ENCODE measurements at regions not wholly inside any gene's neighbourhood (a gene's known extent, or its start where the extent isn't known, plus 50 kb on each side); places are given as distances from the start of the nearest gene placed in this dataset.

DNA sequence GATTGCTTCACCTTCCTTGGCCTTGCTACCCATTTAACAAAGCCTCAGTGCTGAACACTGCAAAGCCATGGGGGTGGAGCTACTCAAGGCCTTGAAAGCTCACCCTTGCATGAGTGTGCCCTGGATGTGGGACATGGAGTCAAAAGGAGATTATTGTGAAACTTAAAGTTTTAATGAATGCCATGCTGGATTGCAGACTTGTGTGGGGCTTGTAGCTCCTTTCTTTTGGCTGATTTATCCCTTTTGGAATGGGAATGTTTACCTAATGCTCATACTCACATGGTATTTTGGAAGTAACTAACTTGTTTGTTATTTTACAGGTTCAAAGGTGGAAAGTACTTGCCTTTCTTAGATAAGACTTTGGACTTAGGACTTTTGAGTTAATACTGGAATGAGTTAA is 538.5 kb upstream of the NECTIN3 start:
- no peak for DNase-seq (ENCODE audit: low spot score)
- intact Hi-C loops (cut with DNase I): no loop called here

DNA sequence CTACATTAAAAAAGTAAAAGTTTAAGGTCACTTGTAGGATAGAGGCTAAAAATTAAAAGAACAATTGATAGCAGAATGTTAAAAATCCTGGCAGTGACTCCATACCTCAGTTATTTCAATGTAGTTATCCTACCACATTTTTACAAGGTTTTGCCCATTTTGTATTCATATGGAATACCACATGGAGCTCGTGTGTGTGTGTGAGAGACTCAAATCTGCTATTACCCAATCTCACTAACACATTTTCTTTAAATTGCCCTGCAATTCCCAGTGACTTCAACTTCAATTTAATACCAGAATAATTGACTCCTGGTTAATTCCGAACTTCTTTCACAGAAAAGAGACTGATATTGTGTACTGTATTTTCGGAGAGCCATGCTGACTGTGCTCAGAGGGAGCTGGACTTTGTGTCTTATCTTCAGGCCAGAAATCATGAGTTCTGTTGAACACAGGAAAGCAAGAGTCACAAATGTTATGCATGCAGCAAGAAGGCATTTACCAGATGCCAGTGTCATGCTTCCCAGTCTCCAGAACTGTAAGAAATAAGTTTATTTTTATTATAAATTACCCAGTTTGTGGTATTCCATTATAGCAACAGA is 529.0 kb upstream of the NECTIN3 start:
- intact Hi-C loops (cut with DNase I): no loop called here
- DNase-seq (ENCODE audit: low spot score): no peak

DNA sequence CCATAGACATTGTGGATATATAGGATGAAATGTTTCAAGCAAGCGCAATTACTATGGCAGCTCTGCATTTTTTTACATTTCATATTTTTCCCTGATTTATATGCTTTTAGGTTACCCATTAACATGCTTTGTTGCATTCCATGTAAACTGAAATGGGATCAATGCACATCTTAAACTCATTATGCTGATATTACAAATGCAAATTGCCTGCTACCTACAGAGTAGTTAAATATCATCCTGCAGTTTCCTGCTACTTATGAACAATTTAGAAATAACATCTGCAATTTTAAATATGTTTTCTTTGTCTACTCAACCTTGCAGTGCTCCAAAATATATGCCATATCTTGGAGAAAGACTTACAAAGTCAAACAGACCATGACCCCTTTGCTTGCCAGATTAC is 526.9 kb upstream of the NECTIN3 start:
- DNase-seq (ENCODE audit: low spot score): no peak
- intact Hi-C loops (cut with DNase I): no loop called here

DNA sequence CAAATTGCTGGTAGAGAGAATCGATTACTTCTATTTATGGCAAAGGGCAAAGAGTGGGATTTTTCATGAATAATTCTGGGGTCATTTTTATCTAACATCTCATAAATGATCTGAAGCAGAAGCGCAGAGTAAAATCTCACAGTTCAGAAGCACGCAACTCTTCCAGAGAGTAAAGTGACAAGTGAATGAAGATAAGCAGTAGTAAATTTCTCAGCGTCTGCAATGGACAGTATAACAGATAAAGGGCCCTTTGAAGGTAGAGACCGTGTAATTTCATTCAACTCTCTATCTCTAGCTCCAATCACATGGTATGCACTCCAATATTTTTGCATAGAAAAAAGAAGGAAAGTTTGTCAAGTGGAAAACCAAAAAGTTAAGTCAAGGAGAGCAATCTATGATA is 521.1 kb upstream of the NECTIN3 start:
- DNase-seq (ENCODE audit: low spot score): no peak
- intact Hi-C loops (cut with DNase I): no loop called here

DNA sequence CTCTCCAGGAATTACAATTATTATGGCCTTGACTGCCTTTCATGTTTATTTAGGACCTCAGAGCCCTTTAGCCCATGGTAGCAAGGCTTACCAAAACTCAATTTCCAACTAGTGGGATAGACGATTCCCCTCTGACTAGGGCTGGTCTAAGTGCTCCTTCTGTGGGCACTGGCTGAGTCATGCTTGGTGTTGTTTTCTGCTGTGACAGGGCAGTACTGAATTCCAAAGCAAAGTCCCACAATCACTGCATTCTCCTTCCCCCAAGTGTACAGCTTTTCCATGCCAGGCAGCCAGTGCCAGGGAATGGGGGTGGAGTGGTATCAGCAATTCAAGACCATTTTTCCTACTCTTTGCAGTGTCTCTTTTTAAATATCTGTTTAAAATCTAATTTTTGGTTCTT is 509.0 kb upstream of the NECTIN3 start:
- intact Hi-C loops (cut with DNase I): no loop called here
- DNase-seq (ENCODE audit: low spot score): no peak

DNA sequence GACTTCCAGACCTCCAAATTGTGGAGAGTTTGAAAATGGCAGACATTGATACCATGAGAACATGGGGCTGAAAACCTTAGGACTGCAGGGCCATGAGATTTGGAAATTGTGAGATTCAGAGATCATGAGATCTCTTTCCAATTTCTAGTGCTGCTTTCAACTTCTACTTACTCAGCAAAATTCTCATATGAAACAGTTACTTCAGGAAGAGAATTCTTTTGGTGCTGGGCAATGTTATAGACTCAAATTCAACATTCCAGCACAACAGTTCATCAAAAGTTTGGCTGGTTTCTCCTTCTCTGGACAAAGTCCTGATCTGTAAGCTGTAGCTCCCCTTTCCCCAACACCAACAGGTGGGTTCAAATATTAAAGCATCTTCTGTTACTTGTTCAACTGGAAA is 506.9 kb upstream of the NECTIN3 start:
- no peak for DNase-seq (ENCODE audit: low spot score)
- intact Hi-C loops (cut with DNase I): no loop called here

DNA sequence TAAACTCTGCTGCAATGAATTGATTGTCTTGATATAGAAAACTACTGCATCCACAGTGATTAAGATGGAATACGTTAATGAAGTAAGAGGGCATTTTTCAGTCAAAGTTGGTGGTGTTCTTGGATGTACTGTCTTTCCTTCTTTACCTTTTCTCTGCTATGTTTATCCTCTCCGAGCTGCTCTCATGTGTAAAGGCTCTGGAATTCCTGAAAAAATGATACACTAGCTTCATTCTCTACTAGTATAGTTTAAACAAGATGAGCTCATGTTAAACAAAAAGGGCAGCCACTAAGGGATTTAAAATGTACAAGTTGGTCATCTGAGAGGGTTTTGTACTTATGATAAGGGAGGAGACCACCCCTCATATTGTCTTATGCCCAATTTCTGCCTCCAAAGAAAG is 504.6 kb upstream of the NECTIN3 start:
- intact Hi-C loops (cut with DNase I): no loop called here
- DNase-seq (ENCODE audit: low spot score): no peak

DNA sequence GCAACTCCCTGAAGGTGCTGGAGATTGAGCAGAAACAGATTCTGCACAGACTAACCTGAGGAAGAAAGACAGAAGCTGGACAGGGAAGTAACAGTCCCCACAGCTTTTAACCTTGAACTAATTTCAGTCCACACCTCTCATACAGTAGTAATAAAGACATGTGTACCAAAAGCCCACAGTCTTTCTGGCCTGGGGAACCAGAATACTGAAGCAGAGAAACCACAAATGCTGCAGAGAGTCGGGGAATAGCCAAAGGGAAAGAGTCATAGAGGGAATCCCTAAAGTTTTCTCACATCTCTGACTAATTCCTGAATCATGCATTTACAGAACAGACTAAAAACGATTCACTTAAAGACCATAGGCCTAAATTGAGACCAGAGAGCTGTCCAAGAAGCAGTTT is 503.4 kb upstream of the NECTIN3 start:
- DNase-seq (ENCODE audit: low spot score): no peak
- intact Hi-C loops (cut with DNase I): no loop called here

DNA sequence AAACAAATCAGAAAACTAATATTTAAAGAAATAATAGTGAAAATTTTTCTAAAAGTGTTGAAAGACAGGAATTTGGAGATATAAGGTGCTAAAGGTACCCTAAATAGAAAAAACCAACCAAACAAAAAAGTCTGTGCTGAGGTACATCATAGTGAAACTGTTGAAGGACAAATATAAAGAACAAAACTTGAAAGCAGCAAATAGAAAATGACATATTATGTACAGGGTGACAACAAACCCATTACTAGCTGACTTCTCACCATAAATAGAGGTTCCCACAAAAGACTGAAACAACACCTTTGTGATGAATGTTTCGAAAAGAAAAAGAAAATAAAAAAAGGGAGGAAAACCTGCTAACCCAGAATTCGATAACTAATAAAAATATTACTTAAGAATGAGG is 502.5 kb upstream of the NECTIN3 start:
- DNase-seq (ENCODE audit: low spot score): no peak
- intact Hi-C loops (cut with DNase I): no loop called here

DNA sequence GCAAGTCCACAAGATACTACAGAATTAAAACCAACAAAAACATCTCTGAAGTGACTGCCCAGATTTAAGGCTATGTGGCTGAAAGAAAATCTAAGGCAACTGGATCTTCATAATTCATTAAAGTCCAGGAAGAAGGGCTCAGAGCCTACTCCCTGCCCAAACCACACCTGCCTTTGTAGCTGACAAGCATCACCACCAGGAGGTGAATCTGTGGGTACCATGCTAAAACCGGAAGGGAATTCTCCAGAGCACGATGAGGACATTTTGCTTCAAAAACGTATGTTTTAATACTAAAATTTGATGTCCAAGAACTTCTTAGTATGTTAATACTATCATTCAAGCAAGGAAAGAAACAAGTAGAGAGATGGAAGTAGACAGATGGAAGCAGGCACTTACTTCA is 495.9 kb upstream of the NECTIN3 start:
- DNase-seq (ENCODE audit: low spot score): no peak
- intact Hi-C loops (cut with DNase I): no loop called here

DNA sequence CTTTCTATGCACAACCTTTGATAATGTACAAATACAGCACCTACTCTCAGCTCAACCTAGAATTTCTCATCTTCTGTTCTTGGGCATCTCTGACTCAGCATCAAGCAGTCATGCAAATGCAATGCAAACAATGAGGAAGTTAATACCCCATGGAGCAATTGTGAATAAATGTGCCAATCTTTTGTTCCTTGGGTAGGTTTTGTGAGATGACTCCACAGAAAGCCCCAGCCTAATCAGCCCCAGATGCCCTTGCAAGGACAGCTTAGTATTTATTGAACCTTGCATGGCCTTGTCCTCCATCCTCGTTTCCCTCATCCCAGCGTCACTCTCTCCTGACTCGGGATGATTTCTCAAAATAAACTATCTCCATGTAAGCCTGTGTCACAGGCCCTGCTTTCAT is 494.7 kb upstream of the NECTIN3 start:
- DNase-seq (ENCODE audit: low spot score): no peak
- intact Hi-C loops (cut with DNase I): no loop called here

DNA sequence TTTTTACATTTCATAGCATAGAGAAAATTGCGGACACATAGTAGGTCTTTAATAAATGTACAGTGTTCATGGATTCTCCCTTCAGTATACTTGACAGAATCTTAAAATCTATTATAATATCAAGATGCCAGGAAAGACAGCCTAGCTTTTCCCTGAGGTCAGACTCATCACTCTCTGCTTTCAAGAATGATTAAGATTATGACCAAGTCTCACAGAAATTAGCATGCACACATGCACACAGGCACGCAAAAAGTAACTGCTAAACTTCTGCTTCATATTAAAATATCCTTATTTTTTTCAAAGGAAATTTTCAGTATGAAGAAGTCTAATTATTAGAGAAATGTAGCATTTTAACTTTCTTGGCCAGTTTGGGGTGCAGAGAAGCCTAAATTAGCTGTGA is 493.8 kb upstream of the NECTIN3 start:
- DNase-seq (ENCODE audit: low spot score): no peak
- intact Hi-C loops (cut with DNase I): no loop called here

DNA sequence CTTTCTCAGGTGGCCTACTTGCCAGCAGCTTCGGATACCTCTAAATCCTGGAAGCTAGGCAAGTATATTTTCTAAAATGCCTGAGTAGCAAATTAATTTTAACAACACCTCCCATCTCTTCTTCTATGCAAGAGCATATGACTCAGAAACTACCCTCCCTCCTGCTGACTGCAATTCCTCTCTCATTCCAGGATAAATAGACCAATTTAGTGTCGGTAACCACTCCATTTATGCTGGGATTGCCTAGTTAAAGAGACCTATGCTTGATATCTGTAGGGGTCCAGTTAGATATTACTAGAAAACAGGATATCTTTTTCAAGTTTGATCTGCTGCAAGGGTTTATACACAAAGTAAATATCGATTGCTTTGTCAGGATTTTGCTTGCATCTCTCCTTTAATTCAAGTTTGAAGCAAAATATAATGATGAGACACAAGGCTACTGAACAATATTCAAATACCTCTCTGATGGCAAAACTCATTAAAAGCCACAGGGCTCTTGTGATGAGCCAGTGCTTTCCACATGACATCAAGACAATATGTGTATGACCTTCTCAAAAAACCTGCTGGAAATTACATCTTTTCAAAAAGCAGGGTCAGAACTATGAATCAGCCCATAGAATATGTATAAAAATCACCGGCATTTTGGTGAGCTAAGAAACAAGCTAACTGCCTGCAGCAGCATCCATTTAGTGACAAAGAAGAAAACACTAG is 491.6 kb upstream of the NECTIN3 start:
- no peak for DNase-seq (ENCODE audit: low spot score)
- intact Hi-C loops (cut with DNase I): no loop called here

DNA sequence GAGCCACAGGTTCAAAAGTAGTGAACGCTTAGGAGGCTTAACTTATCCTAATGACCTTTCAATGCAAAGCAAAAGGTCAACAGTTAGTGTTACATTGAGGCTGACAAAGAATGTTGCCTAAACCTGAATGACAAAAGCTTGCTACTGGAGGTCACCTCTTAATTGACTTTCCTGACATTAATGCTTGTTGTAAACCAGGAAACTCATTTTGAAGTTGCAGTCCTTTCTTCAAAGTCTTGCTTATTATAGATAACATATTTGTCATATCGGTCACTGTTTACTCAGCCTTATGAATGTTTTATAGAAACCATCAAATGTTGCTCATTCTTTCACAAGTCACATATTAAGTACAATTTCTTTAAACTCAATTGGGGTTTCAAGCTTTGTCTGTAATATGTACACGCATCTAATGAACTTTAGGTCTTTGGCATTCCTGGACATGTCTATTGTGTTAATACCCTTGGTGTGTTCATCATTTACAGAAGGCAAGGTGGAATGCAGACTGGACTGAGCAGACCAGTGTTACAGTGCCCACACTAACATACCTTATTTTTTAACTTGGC is 488.2 kb upstream of the NECTIN3 start:
- no peak for DNase-seq (ENCODE audit: low spot score)
- intact Hi-C loops (cut with DNase I): no loop called here

DNA sequence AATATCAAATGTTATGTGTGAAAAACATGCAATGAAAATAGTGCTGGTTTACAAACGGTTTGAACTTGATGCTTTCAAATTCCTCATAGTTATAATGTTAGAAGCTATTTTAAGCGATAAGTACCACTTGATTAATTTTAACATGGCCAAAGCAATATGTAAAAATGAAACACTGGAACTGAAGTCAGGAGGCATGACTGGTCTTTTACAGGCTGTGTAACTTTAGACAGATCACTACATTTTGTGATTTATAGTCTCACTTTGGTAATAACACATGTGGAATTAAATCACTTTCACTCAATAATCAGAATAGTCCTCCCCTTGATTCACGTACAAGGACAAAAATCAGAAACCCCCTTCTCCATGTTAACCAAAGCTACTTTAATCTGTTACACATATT is 482.7 kb upstream of the NECTIN3 start:
- intact Hi-C loops (cut with DNase I): no loop called here
- no peak for DNase-seq (ENCODE audit: low spot score)

DNA sequence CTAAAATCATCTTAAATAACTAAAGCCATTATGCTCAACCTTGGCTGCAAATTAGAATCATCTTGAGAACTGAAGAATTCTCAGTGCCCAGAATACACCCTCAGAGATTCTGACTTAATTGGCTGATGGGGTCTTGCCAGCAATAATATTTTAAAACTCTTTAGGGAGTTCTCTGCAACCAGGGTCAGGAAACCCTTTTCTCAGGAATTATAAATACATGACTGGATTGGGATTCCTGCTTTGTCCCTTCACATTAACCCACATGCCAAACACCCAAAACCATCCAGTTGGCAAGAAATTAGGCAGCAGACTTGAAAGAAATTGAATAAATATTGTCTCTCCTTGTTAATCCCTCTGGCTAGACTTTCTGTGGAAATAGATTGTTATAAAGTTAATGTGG is 482.3 kb upstream of the NECTIN3 start:
- intact Hi-C loops (cut with DNase I): no loop called here
- DNase-seq (ENCODE audit: low spot score): no peak

DNA sequence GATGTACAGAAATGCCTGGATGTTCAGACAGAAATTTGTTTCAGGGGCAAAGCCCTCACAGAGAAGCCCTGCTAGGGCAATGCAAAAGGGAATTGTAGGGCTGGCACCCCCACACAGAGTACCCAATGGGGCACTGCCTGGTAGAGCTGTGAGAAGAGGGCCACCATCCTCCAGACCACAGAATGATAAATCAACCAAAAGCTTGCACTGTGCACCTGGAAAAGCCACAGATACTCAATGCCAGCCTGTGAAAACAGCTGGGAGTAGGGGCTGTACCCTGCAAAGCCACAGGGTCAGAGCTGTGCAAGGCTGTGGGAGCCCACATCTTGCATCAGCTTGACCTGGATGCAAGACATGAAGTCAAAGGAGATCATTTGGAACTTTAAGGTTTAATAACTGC is 477.9 kb upstream of the NECTIN3 start:
- no peak for DNase-seq (ENCODE audit: low spot score)
- intact Hi-C loops (cut with DNase I): no loop called here

DNA sequence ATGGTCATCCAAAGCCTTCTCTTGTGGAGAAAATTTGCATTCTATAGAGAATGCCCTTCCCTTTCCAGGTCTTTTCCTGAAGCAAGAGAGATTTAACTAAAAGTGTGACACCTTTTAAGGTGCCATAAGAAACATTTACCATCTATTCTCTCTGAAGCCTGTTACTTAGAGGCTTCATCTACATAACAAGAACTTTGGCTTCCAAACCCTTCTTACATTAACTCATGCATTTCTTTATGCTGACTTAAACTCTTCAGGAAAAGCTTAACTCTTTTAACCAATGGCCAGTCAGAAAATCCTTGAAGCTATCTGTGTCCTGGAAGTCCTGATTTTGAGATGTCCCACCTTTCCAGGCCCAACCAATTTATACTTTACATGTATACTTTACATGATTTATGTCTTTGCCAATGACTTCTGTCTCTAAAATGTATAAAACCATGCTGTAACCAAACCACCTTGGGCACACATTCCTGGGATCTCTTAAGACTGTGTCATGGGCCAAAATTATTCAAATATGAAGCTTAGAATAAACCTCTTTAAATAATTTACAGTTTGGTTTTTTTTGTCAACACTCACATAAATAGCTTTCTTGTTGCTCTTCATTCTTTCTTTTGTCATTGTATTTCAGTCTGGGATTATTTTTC is 472.6 kb upstream of the NECTIN3 start:
- intact Hi-C loops (cut with DNase I): no loop called here
- no peak for DNase-seq (ENCODE audit: low spot score)

DNA sequence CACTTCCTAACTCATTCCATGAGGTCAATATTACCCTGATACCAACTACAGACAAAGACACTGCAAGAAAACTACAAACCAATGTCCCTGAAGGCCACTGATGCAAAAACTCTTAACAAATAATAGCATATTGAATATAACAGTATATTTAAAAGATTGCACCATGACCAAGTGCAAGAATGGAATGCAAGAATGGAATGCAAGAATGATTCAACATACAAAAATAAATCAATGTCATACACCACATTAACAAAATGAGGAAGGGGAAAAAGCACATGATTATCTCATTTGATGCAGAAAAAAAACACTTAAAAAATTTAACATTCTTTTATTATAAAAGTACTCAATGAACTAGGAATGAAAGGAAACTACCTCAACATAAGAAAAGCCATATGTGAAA is 463.1 kb upstream of the NECTIN3 start:
- intact Hi-C loops (cut with DNase I): no loop called here
- DNase-seq (ENCODE audit: low spot score): no peak

DNA sequence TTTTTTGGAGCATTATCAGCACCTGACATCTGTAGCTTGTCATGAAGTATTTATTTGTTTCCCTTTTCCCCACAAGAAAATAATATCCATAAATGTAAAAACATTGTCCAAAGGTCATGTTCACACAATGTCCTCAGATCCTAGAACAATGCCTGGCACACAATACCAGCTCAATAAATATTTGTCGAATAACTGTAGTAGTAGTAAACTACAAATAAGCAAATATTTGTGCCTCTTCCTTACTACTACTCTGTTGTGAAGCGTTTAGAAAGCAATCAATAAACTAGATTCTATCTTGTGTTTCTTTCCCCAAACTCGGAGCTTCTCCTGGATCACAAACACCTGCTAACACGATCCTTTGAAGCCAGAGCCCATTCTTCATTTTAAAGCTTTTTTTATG is 459.6 kb upstream of the NECTIN3 start:
- intact Hi-C loops (cut with DNase I): no loop called here

DNA sequence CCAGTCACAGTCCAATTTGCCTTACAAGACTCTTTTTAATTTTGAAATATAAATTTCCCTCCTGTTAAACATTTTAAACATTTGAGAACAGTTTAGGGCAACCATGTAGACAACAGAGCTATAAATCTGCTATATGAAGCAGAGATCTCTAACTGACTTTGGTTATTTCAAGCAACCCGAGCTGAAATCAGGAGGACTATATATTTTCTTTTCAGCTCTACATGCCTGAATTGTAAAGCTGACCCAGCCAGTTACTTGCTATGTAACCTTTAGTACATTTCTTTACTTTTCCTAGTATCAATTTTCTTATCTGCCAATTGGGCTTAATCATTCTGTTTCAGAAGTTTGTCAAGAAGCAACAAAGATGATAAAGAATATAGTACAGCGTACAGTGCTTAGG is 457.4 kb upstream of the NECTIN3 start:
- intact Hi-C loops (cut with DNase I): no loop called here

More for the DNA sequence above, 459.6 kb upstream of the NECTIN3 start:
- DNase-seq (ENCODE audit: low spot score): no peak

More for the DNA sequence above, 457.4 kb upstream of the NECTIN3 start:
- DNase-seq (ENCODE audit: low spot score): no peak
